ENCODE measurements at regions not wholly inside any gene's neighbourhood (a gene's known extent, or its start where the extent isn't known, plus 50 kb on each side); places are given as distances from the start of the nearest gene placed in this dataset.

DNA sequence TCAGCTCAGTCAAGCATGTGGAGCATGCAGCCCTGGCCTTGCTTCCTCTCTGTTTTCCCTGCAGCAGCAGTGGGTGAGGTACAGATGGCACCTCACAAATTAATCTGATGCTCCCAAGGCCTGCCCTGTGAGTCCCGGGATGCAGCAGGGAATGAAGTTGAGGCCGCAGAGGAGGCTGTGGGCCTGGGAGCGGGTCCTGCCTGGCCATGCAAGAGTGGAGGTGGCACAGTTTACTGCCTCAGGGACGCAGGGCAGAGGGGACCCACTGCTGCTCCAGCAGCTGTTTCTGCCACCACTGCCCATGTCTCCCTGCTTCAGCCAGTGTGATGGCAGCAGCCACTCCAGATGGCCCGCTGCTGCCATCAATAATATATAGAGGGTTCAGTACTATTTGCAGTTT lies 474.6 kb downstream of the EPHA5 start:
- POLR2A ChIA-PET (ENCODE audit: low non-redundant PET) = no interaction called here
- TF ChIP-seq, protein P1, sequence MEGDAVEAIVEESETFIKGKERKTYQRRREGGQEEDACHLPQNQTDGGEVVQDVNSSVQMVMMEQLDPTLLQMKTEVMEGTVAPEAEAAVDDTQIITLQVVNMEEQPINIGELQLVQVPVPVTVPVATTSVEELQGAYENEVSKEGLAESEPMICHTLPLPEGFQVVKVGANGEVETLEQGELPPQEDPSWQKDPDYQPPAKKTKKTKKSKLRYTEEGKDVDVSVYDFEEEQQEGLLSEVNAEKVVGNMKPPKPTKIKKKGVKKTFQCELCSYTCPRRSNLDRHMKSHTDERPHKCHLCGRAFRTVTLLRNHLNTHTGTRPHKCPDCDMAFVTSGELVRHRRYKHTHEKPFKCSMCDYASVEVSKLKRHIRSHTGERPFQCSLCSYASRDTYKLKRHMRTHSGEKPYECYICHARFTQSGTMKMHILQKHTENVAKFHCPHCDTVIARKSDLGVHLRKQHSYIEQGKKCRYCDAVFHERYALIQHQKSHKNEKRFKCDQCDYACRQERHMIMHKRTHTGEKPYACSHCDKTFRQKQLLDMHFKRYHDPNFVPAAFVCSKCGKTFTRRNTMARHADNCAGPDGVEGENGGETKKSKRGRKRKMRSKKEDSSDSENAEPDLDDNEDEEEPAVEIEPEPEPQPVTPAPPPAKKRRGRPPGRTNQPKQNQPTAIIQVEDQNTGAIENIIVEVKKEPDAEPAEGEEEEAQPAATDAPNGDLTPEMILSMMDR (conservative IDR thresholded peaks at IDR 0.05; ENCODE audit: low read depth) = no peak
- DNase-seq (ENCODE audit: low spot score) = no peak
- H3K27ac ChIP-seq = no peak overlapping the region
- CTCF ChIA-PET = interaction anchor here (0.6 kb wide), 1 partner anchor 37 kb away, joined by 3 read pairs; no protein-coding TSS in a partner anchor

DNA sequence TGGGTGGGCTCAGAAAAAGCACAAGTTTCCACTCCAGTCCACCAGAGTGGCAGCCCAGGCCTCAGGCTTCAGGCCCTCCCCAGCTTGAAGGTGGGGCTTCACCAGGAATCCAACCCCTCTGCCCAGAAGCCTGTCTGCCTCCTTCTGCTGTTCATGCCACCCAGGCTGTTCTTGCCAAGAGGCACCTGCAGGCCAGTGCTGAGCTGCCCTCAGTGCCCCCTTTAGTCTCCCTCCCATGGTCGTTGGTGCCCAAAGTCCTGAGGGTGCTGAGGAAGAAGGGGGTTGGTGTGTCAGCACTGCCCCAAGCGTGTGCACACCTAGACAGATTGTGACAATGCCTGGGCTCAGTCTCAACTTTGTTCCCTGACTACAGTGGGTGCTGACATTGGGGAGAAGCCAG lies 475.3 kb downstream of the EPHA5 start:
- CTCF ChIA-PET = interaction anchor here (0.6 kb wide), 1 partner anchor 36 kb away, joined by 3 read pairs; no protein-coding TSS in a partner anchor

DNA sequence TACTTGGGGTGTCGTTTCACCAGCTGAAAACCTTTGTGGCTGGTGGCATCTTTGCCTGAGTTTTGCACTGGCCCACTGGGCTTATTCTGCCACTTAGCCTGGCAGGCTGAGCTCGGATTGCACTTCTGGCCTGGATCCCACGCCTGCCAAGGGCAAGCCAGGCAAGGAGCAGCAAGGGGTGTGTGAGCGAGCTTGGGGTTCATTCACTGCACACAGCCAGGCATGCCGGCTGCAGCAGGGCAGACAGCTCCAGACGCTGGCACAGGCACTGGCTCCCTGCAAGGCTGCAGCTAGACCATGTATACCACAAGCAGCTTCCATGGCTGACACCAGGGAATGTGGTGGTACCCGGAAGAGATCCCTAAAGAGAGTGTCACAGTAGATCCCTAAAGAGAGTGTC lies 476.3 kb downstream of the EPHA5 start:
- H3K27ac ChIP-seq = no peak overlapping the region
- no peak for DNase-seq (ENCODE audit: low spot score)
- POLR2A ChIA-PET (ENCODE audit: low non-redundant PET) = no interaction called here
- CTCF ChIA-PET = no interaction called here
- TF ChIP-seq, protein P1 (conservative IDR thresholded peaks at IDR 0.05; ENCODE audit: low read depth) = no peak

More for the DNA sequence above, 475.3 kb downstream of the EPHA5 start:
- POLR2A ChIA-PET (ENCODE audit: low non-redundant PET) = no interaction called here
- DNase-seq (ENCODE audit: low spot score) = no peak
- TF ChIP-seq, protein P1 (conservative IDR thresholded peaks at IDR 0.05; ENCODE audit: low read depth) = no peak
- no peak overlapping the region for H3K27ac ChIP-seq

DNA sequence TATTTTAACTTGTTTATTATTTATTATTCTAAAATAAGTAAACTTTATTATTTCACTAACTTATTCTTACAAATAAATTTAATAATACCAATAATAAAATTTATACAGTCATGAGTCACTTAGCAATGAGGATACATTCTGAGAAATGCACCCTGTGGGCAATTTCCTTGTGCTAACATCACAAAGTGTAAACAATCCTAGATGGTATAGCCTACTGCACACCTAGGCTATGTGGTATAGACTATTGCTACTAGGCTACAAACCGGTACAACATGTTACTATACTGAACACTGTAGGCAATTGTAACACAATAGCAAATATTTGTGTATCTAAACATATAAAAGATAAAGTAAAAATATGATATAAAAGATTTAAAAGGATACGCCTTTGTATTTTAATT lies 479.5 kb downstream of the EPHA5 start:
- no peak overlapping the region for H3K27ac ChIP-seq
- CTCF ChIA-PET = no interaction called here
- DNase-seq (ENCODE audit: low spot score) = no peak
- POLR2A ChIA-PET (ENCODE audit: low non-redundant PET) = no interaction called here
- TF ChIP-seq, protein P1 (conservative IDR thresholded peaks at IDR 0.05; ENCODE audit: low read depth) = no peak

DNA sequence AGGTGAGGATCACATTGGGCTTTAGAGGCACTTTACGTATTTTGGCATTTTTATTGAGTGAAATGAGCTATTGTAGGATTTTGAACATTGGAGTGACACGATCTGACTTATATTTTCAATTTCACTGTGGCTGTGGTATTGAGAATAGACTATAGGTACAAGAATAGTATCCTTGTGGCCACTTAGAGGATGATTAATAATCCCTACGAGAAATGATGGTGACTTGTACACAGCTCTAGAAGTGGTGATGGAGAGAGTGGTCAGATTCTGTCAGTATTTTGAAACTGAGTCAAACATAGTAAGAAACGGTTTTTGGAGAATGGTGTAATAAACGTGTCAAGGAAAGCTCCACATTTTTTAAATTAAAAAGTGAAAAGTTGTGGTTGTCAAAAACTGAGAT lies 494.7 kb downstream of the EPHA5 start:
- TF ChIP-seq, protein P1 (conservative IDR thresholded peaks at IDR 0.05; ENCODE audit: low read depth) = no peak
- ChIA-PET CTCF (interaction anchor here (0.7 kb wide), 1 partner anchor 644 kb away, joined by 3 read pairs; no protein-coding TSS in a partner anchor), POLR2A (ENCODE audit: low non-redundant PET) (no interaction called here)
- no peak overlapping the region for H3K27ac ChIP-seq
- no peak for DNase-seq (ENCODE audit: low spot score)

DNA sequence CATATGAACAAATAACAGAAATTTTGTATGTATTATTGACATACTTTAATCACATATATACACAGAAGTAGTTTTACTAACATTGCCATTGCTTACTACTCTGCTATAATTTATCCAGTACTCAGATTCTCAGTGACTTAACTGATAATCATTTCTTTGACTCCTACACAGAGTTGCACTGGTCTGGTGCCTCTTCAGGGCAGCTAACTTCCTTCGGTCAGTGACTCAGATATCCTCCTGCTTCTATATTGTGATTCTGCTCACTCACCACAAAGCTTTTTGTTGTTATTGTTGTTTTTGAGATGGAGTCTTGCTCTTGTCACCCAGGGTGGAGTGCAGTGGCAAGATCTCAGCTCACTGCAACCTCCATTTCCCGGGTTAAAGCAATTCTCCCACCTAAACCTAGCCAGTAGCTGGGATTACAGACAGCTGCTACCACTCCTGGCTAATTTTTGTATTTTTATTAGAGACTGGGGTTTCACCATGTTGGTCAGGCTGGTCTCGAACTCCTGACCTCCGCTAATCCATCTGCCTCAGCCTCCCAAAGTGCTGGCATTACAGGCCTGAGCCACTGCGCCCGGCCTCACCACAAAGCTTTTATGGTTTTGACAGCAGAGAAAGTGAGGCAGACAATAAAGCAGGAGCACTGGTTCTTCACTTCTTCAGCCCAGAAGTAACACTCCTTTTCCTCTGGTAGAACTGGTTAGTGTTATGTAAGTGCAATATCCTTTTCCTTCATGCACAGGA lies 499.3 kb downstream of the EPHA5 start:
- POLR2A ChIA-PET (ENCODE audit: low non-redundant PET) = no interaction called here

More for the DNA sequence above, 499.3 kb downstream of the EPHA5 start:
- TF ChIP-seq, protein P1 (conservative IDR thresholded peaks at IDR 0.05; ENCODE audit: low read depth) = no peak
- no peak overlapping the region for H3K27ac ChIP-seq
- CTCF ChIA-PET = no interaction called here
- DNase-seq (ENCODE audit: low spot score) = no peak

Measured in RWPE1 (cell line).